Fibroblast of lung (primary cell): ENCODE measurements at regions not wholly inside any gene's neighbourhood (a gene's known extent, or its start where the extent isn't known, plus 50 kb on each side); places are given as distances from the start of the nearest gene placed in this dataset.

Experiments
- DNase-seq, 2 donors: peaks; one replicate each; pipeline versions ENCODE4 v3.0.0 to v3.0.0-alpha.2; 2010; ENCODE audit warnings: low read depth in 2 of 2
- H2AFZ ChIP-seq: 2 replicates; pipeline ENCODE4 v1.5.1; 2012; ENCODE audit warnings: low read length, control low read depth, inconsistent platforms
- H3K27ac ChIP-seq: 2 replicates; pipeline ENCODE4 v1.5.1; 2011; ENCODE audit warnings: low read length, control low read depth; ENCODE audit not compliant: insufficient read depth
- H3K27me3 ChIP-seq: 2 replicates; pipeline ENCODE4 v1.5.1; 2011; ENCODE audit warnings: mild to moderate bottlenecking, low read length; ENCODE audit not compliant: control insufficient read depth, insufficient read depth
- H3K36me3 ChIP-seq: 2 replicates; pipeline ENCODE4 v1.5.1; 2011; ENCODE audit warnings: low read length; ENCODE audit not compliant: control insufficient read depth, insufficient read depth
- H3K4me1 ChIP-seq: 2 replicates; pipeline ENCODE4 v1.5.1; 2011; ENCODE audit warnings: low read length; ENCODE audit not compliant: control insufficient read depth, insufficient read depth; ENCODE audit errors: extremely low read depth
- H3K4me2 ChIP-seq: 2 replicates; pipeline ENCODE4 v1.5.1; 2011; ENCODE audit warnings: low read length, control low read depth; ENCODE audit not compliant: insufficient read depth; ENCODE audit errors: extremely low read depth
- H3K4me3 ChIP-seq, 4 experiments: fragments of 200-600 bp in 1 of 4; sonication (generic) in 1 of 4; replicated peaks in 1 of 4; 2 replicates each; pipeline ENCODE4 v1.5.1; 2011 to 2016; ENCODE audit warnings: low read length in 4 of 4, low read depth in 3 of 4, mild to moderate bottlenecking in 3 of 4, control low read depth in 2 of 4, inconsistent platforms in 1 of 4, mixed read lengths in 1 of 4; ENCODE audit not compliant: insufficient read depth in 1 of 4; ENCODE audit errors: control extremely low read depth in 1 of 4
- H3K79me2 ChIP-seq: 2 replicates; pipeline ENCODE4 v1.5.1; 2012; ENCODE audit warnings: mild to moderate bottlenecking, low read length, inconsistent platforms; ENCODE audit not compliant: control insufficient read depth, insufficient read depth
- H3K9ac ChIP-seq: 2 replicates; pipeline ENCODE4 v1.5.1; 2011; ENCODE audit warnings: mild to moderate bottlenecking, low read length, control low read depth; ENCODE audit not compliant: insufficient read depth
- H3K9me3 ChIP-seq: 2 replicates; pipeline ENCODE4 v1.5.1; 2012; ENCODE audit warnings: low read depth, low read length; ENCODE audit not compliant: control insufficient read depth, insufficient read depth
- H4K20me1 ChIP-seq: 2 replicates; pipeline ENCODE4 v1.5.1; 2011; ENCODE audit warnings: low read length; ENCODE audit not compliant: control insufficient read depth, insufficient read depth; ENCODE audit errors: extremely low read depth
- CTCF ChIP-seq, 2 donors: IDR thresholded peaks in 1 of 2; conservative IDR thresholded peaks in 1 of 2; 1 replicate in 1 of 2; 2 replicates in 1 of 2; pipeline ENCODE4 v1.5.1; 2011 to 2012; ENCODE audit warnings: low read length in 2 of 2, control low read depth in 1 of 2, inconsistent platforms in 1 of 2, low read depth in 1 of 2, mild to moderate bottlenecking in 1 of 2
- EZH2 ChIP-seq: IDR thresholded peaks from 2 replicates; pipeline ENCODE4 v1.5.1; 2012; ENCODE audit warnings: low read length, control low read depth, mild to moderate bottlenecking; ENCODE audit errors: missing control alignments

- no peak overlapping the region for H3K4me3 ChIP-seq
- H2AFZ ChIP-seq = no peak overlapping the region
- H3K79me2 ChIP-seq = no peaks in the 10 kb centered on the region
- no peak overlapping the region for H3K27ac ChIP-seq
- no peaks in the 10 kb centered on the region for H3K4me1 ChIP-seq
- TF ChIP-seq EZH2 = no peak
- no peak for TF ChIP-seq CTCF (conservative IDR thresholded peaks at IDR 0.05 in 1 of 2, IDR thresholded peaks at IDR 0.05 in 1 of 2; ENCODE audit: low read depth in 1 of 2, low read length in 2 of 2)
- no peaks in the 10 kb centered on the region for H3K27me3 ChIP-seq
- no peak overlapping the region for H3K4me2 ChIP-seq
- no peak for DNase-seq
- no peaks in the 10 kb centered on the region for H3K36me3 ChIP-seq
- H3K9me3 ChIP-seq = no peaks in the 10 kb centered on the region
- H4K20me1 ChIP-seq = no peaks in the 10 kb centered on the region
- H3K9ac ChIP-seq = no peak overlapping the region
Observed at GRCh38 chr16:17526956-17527937, 56.5 kb upstream of the XYLT1 start.

GRCh38 chr16:17524656-17525055 lies 53.9 kb upstream of the XYLT1 start:
- Histone ChIP-seq H2AFZ (no peak overlapping the region), H3K9me3 (no peaks in the 10 kb centered on the region), H3K79me2 (no peaks in the 10 kb centered on the region), H3K4me2 (no peak overlapping the region), H3K4me3 (no peak overlapping the region), H3K36me3 (no peaks in the 10 kb centered on the region), H3K27me3 (no peaks in the 10 kb centered on the region), H3K27ac (no peak overlapping the region), H3K4me1 (peaks cover 14% of the 10 kb centered on the region), H4K20me1 (no peaks in the 10 kb centered on the region), H3K9ac (no peak overlapping the region)
- no peak for TF ChIP-seq EZH2
- no peak for DNase-seq

GRCh38 chr16:17520561-17520960 lies 49.8 kb upstream of the XYLT1 start:
- Histone ChIP-seq H2AFZ (no peak overlapping the region), H3K27ac (no peak overlapping the region), H3K4me2 (peak overlapping the region; percentile 33), H3K79me2 (no peaks in the 10 kb centered on the region), H3K27me3 (no peaks in the 10 kb centered on the region), H3K9ac (no peak overlapping the region), H3K4me3 (no peak overlapping the region), H3K9me3 (no peaks in the 10 kb centered on the region), H3K36me3 (no peaks in the 10 kb centered on the region), H4K20me1 (no peaks in the 10 kb centered on the region), H3K4me1 (peaks cover 25% of the 10 kb centered on the region)
- peak; percentile 77 to 83 for DNase-seq
- TF ChIP-seq CTCF (conservative IDR thresholded peaks at IDR 0.05 in 1 of 2, IDR thresholded peaks at IDR 0.05 in 1 of 2; ENCODE audit: low read depth in 1 of 2, low read length in 2 of 2) = no peak
- TF ChIP-seq EZH2 = no peak
